H1 (cell line): ENCODE measurements at regions not wholly inside any gene's neighbourhood (a gene's known extent, or its start where the extent isn't known, plus 50 kb on each side); places are given as distances from the start of the nearest gene placed in this dataset.

Source experiments
- CTCF ChIA-PET: fragments of 300-600 bp; sonication (Branson Sonifier 250); formaldehyde crosslinking; loops from one replicate; lab custom pipeline; 2021; ENCODE audit not compliant: partially characterized antibody; lab: Charles Lee
- POLR2A ChIA-PET: fragments of 300-600 bp; sonication (Branson Sonifier 250); formaldehyde crosslinking; loops from one replicate; lab custom pipeline; 2021; ENCODE audit warnings: inconsistent platforms; ENCODE audit not compliant: partially characterized antibody; lab: Charles Lee
- DNase-seq, 2 experiments: peaks; one replicate each; pipeline versions ENCODE4 v3.0.0 to v3.0.0-alpha.2; 2010 to 2022; ENCODE audit warnings: low spot score in 2 of 2, low read depth in 1 of 2, mixed read lengths in 1 of 2
- FAIRE-seq: peaks from 2 replicates; lab custom pipeline; 2011; peaks lifted over from hg19 to GRCh38; lab: Jason Lieb, UNC
- H2AFZ ChIP-seq: 2 replicates; pipeline ENCODE4 v1.8.1; 2012; ENCODE audit warnings: low read length, inconsistent platforms
- H2AK5ac ChIP-seq: 2 replicates; pipeline ENCODE4 v1.6.1; 2013; ENCODE audit warnings: low read depth, low read length
- H2BK120ac ChIP-seq: replicated peaks from 2 replicates; pipeline ENCODE3; 2013; ENCODE audit warnings: low read depth, low read length, inconsistent platforms
- H2BK12ac ChIP-seq: 2 replicates; pipeline ENCODE4 v1.6.1; 2013; ENCODE audit warnings: low read depth, low read length
- H2BK15ac ChIP-seq: 2 replicates; pipeline ENCODE4 v1.6.1; 2013; ENCODE audit warnings: low read length
- H2BK20ac ChIP-seq: 2 replicates; pipeline ENCODE4 v1.6.1; 2013; ENCODE audit warnings: low read length
- H2BK5ac ChIP-seq: 2 replicates; pipeline ENCODE4 v1.6.1; 2013; ENCODE audit warnings: low read depth, low read length
- H3K14ac ChIP-seq: 2 replicates; pipeline ENCODE4 v1.6.1; 2013; ENCODE audit warnings: inconsistent platforms; ENCODE audit not compliant: insufficient read length
- H3K18ac ChIP-seq: 2 replicates; pipeline ENCODE4 v1.6.1; 2013; ENCODE audit warnings: low read length; ENCODE audit errors: extremely low read depth
- H3K23ac ChIP-seq: 2 replicates; pipeline ENCODE4 v1.6.1; 2013; ENCODE audit warnings: inconsistent platforms; ENCODE audit not compliant: insufficient read length
- H3K23me2 ChIP-seq: 2 replicates; pipeline ENCODE4 v1.6.1; 2013; ENCODE audit warnings: low read depth, low read length
- H3K27ac ChIP-seq: 2 replicates; pipeline ENCODE4 v1.6.1; 2011; ENCODE audit warnings: low read depth, low read length, inconsistent platforms
- H3K27me3 ChIP-seq, 4 experiments: replicated peaks in 1 of 4; 1 replicate in 1 of 4; 2 replicates in 3 of 4; pipeline versions ENCODE4 v1.6.1 to v1.8.1; 2011 to 2013; ENCODE audit warnings: low read length in 3 of 4, mild to moderate bottlenecking in 3 of 4, inconsistent platforms in 2 of 4, mixed read lengths in 2 of 4, moderate library complexity in 1 of 4; ENCODE audit not compliant: control insufficient read depth in 3 of 4, insufficient read depth in 3 of 4; ENCODE audit errors: extremely low read depth in 1 of 4
- H3K36me3 ChIP-seq, 4 experiments: 2 replicates each; pipeline versions ENCODE4 v1.6.1 to v1.8.1; 2011 to 2013; ENCODE audit warnings: mild to moderate bottlenecking in 4 of 4, low read length in 3 of 4, moderate library complexity in 2 of 4, control low read depth in 1 of 4, inconsistent platforms in 1 of 4; ENCODE audit not compliant: insufficient read depth in 4 of 4, control insufficient read depth in 2 of 4
- H3K4ac ChIP-seq: replicated peaks from 2 replicates; pipeline ENCODE3; 2013; ENCODE audit warnings: low read length, low read depth, mixed read lengths, inconsistent platforms; ENCODE audit not compliant: insufficient read length
- H3K4me1 ChIP-seq, 4 experiments: replicated peaks in 1 of 4; 1 replicate in 1 of 4; 2 replicates in 3 of 4; pipeline versions ENCODE4 v1.6.1 to v1.8.1; 2011 to 2013; ENCODE audit warnings: low read length in 3 of 4, inconsistent platforms in 2 of 4, mixed read lengths in 1 of 4; ENCODE audit not compliant: insufficient read depth in 4 of 4, control insufficient read depth in 3 of 4
- H3K4me2 ChIP-seq, 2 experiments: 2 replicates each; pipeline versions ENCODE4 v1.6.1 to v1.8.1; 2011 to 2013; ENCODE audit warnings: low read depth in 2 of 2, low read length in 2 of 2, control low read depth in 1 of 2, inconsistent platforms in 1 of 2, mild to moderate bottlenecking in 1 of 2; ENCODE audit not compliant: insufficient read depth in 1 of 2
- H3K4me3 ChIP-seq, 4 experiments: fragments of 200-600, 300-600 bp in 1 of 4; sonication (generic), shearing (Covaris generic), sonication (Bioruptor Twin) in 1 of 4; 2 replicates each; pipeline versions ENCODE4 v1.5.1 to v1.8.1; 2011 to 2016; ENCODE audit warnings: low read length in 4 of 4, low read depth in 3 of 4, control low read depth in 2 of 4, inconsistent platforms in 2 of 4, mild to moderate bottlenecking in 2 of 4, mixed read lengths in 1 of 4, moderate library complexity in 1 of 4; ENCODE audit not compliant: insufficient read depth in 2 of 4; ENCODE audit errors: extremely low read depth in 1 of 4
- H3K56ac ChIP-seq: replicated peaks from 2 replicates; pipeline ENCODE3; 2013; ENCODE audit warnings: low read depth, mild to moderate bottlenecking, mixed read lengths, low read length, inconsistent platforms; ENCODE audit not compliant: insufficient read length
- H3K79me1 ChIP-seq: 2 replicates; pipeline ENCODE4 v1.6.1; 2013; ENCODE audit warnings: low read depth, low read length, control low read depth
- H3K79me2 ChIP-seq, 2 experiments: 2 replicates each; pipeline versions ENCODE4 v1.6.1 to v1.8.1; 2012 to 2013; ENCODE audit warnings: low read length in 2 of 2, mild to moderate bottlenecking in 2 of 2, inconsistent platforms in 1 of 2; ENCODE audit not compliant: insufficient read depth in 2 of 2, control insufficient read depth in 1 of 2
- H3K9ac ChIP-seq, 4 experiments: replicated peaks in 1 of 4; 1 replicate in 1 of 4; 2 replicates in 3 of 4; pipeline versions ENCODE4 v1.6.1 to v1.8.1; 2011 to 2013; ENCODE audit warnings: low read depth in 3 of 4, low read length in 3 of 4, control low read depth in 2 of 4, mild to moderate bottlenecking in 2 of 4, moderate library complexity in 2 of 4, inconsistent platforms in 1 of 4; ENCODE audit errors: extremely low read depth in 1 of 4
- H3K9me3 ChIP-seq, 2 experiments: 2 replicates each; pipeline versions ENCODE4 v1.6.1 to v1.8.1; 2012 to 2013; ENCODE audit warnings: mild to moderate bottlenecking in 2 of 2, moderate library complexity in 2 of 2, control low read depth in 1 of 2, inconsistent platforms in 1 of 2, low read depth in 1 of 2, low read length in 1 of 2, mixed read lengths in 1 of 2; ENCODE audit not compliant: insufficient read depth in 2 of 2
- H4K20me1 ChIP-seq, 2 experiments: replicated peaks in 1 of 2; 2 replicates each; pipeline versions ENCODE3 to v1.8.1; 2011 to 2013; ENCODE audit warnings: inconsistent platforms in 2 of 2, low read length in 2 of 2, mild to moderate bottlenecking in 1 of 2; ENCODE audit not compliant: insufficient read depth in 2 of 2, control insufficient read depth in 1 of 2
- H4K5ac ChIP-seq: 2 replicates; pipeline ENCODE4 v1.6.1; 2013; ENCODE audit warnings: low read length, low read depth, mixed read lengths, inconsistent platforms; ENCODE audit not compliant: insufficient read length
- H4K8ac ChIP-seq: 2 replicates; pipeline ENCODE4 v1.8.0; 2013; ENCODE audit warnings: mild to moderate bottlenecking, moderate library complexity, low read length, inconsistent platforms; ENCODE audit not compliant: insufficient read depth; ENCODE audit errors: extremely low read depth
- H4K91ac ChIP-seq: replicated peaks from 2 replicates; pipeline ENCODE3; 2013; ENCODE audit warnings: low read length, mixed read lengths, inconsistent platforms; ENCODE audit not compliant: insufficient read length
- CBX8 ChIP-seq: fragments of 300-800, 300-1000 bp; sonication (generic); IDR thresholded peaks from 2 replicates; pipeline ENCODE4 v1.7.1; 2016; ENCODE audit warnings: low read depth, low read length, borderline replicate concordance
- EGR1 ChIP-seq: IDR thresholded peaks from 2 replicates; pipeline ENCODE4 v1.6.1; 2011; ENCODE audit warnings: low read depth, low read length, borderline replicate concordance
- FOSL1 ChIP-seq: IDR thresholded peaks from 2 replicates; pipeline ENCODE4 v1.6.1; 2011; ENCODE audit warnings: mild to moderate bottlenecking, low read depth, low read length, moderate library complexity; ENCODE audit not compliant: insufficient read depth
- GTF2F1 ChIP-seq: IDR thresholded peaks from 2 replicates; pipeline ENCODE4 v1.6.1; 2012; ENCODE audit warnings: low read depth, low read length, improper control_type of control experiment, borderline replicate concordance
- HDAC2 ChIP-seq, 2 experiments: fragments of 300-600 bp in 1 of 2; sonication (generic) in 1 of 2; IDR thresholded peaks; 2 replicates each; pipeline ENCODE4 v1.6.1; 2011 to 2012; ENCODE audit warnings: low read depth in 2 of 2, low read length in 2 of 2, mild to moderate bottlenecking in 2 of 2, moderate library complexity in 2 of 2, borderline replicate concordance in 1 of 2, inconsistent platforms in 1 of 2
- HDAC6 ChIP-seq: IDR thresholded peaks from one replicate; pipeline ENCODE4 v1.7.1; 2012; ENCODE audit warnings: low read depth, mild to moderate bottlenecking, inconsistent platforms, low read length, moderate library complexity
- KDM4A ChIP-seq: IDR thresholded peaks from one replicate; pipeline ENCODE4 v1.7.1; 2012; ENCODE audit warnings: low read depth, mild to moderate bottlenecking, moderate library complexity, low read length, inconsistent platforms; ENCODE audit not compliant: severe bottlenecking
- KDM5A ChIP-seq: fragments of 200-600 bp; IDR thresholded peaks from 2 replicates; pipeline ENCODE4 v1.7.1; 2012; ENCODE audit warnings: mild to moderate bottlenecking, low read length, inconsistent platforms, mixed read lengths
- NRF1 ChIP-seq: IDR thresholded peaks from 2 replicates; pipeline ENCODE4 v1.6.1; 2011; ENCODE audit warnings: mild to moderate bottlenecking, low read depth, low read length, improper control_type of control experiment
- RXRA ChIP-seq: IDR thresholded peaks from 2 replicates; pipeline ENCODE4 v1.6.1; 2011; ENCODE audit warnings: low read depth, mild to moderate bottlenecking, low read length, moderate library complexity; ENCODE audit not compliant: insufficient read depth
- TAF7 ChIP-seq: optimal IDR thresholded peaks from 2 replicates; pipeline ENCODE3; 2011; ENCODE audit warnings: low read depth, mild to moderate bottlenecking, inconsistent platforms, low read length, moderate library complexity, borderline replicate concordance
- WGBS, 2 experiments: shearing (Covaris generic) in 1 of 2; methylation state at CpG; one replicate each; pipeline versions ENCODE4 v1.1.6 to v1.1.7; 2013 to 2015; ENCODE audit warnings: low lambda C conversion rate in 2 of 2, mixed read lengths in 2 of 2, inconsistent platforms in 1 of 2, low coverage in 1 of 2, missing lambda C conversion rate in 1 of 2; ENCODE audit not compliant: insufficient replicate concordance in 2 of 2, insufficient coverage in 1 of 2, insufficient read length in 1 of 2; ENCODE audit errors: extremely low coverage in 1 of 2, missing lambda C conversion rate in 1 of 2; 5-methylcytosine and 5-hydroxymethylcytosine counted together

GRCh38 chrX:39772057-39772832 lies 325.5 kb downstream of the BCOR start:
- CTCF ChIA-PET: interaction anchor here (0.7 to 1.2 kb wide), 2 partner anchors 86 to 241 kb away, joined by 3 read pairs; no protein-coding TSS in a partner anchor
- Histone ChIP-seq H3K14ac (no peak overlapping the region), H4K5ac (peak overlapping the region; percentile 75), H3K79me1 (no peaks in the 10 kb centered on the region), H3K9me3 (no peaks in the 10 kb centered on the region), H3K27me3 (no peaks in the 10 kb centered on the region), H2BK20ac (peak overlapping the region; percentile 80; the same call in 1 of the 2 replicates), H4K20me1 (no peaks in the 10 kb centered on the region), H3K79me2 (no peaks in the 10 kb centered on the region), H3K4ac (no peak overlapping the region), H3K18ac (peak overlapping the region; percentile 71), H3K56ac (no peak overlapping the region), H3K4me2 (peak overlapping the region; percentile 17 to 57), H3K36me3 (no peaks in the 10 kb centered on the region), H3K9ac (no peak overlapping the region; a peak in 1 of 7 replicates), H2BK120ac (peak overlapping the region; percentile 90), H2AFZ (no peak overlapping the region), H2BK12ac (no peak overlapping the region), H4K91ac (peak overlapping the region; percentile 68), H4K8ac (no peak overlapping the region), H2AK5ac (no peak overlapping the region), H3K23me2 (no peaks in the 10 kb centered on the region), H2BK15ac (no peak overlapping the region), H3K4me1 (peaks cover 2 to 22% (median 12%) of the 10 kb centered on the region in 4 experiments; a peak in 5 of 7 replicates), H3K27ac (0 out of 2 replicates have a peak overlapping the region, but pooled peaks have one; percentile 45), H3K4me3 (peak overlapping the region in 2 of 4 experiments; percentile 1 to 37; a peak in 3 of 8 replicates), H3K23ac (no peak overlapping the region), H2BK5ac (peak overlapping the region; percentile 81; the same call in 1 of the 2 replicates)
- FAIRE-seq: peak; percentile 99
- POLR2A ChIA-PET: interaction anchor here (0.9 to 1.5 kb wide), 3 partner anchors 22 to 118 kb away, joined by 3 to 4 read pairs (median 4); no protein-coding TSS in a partner anchor
- 1% methylated on average over 11 of the region's 21 CpGs; no CpG with 5 or more reads in 1 of the 2 experiments for WGBS, 2 experiments
- peak in 1 of 2 experiments; percentile 78 for DNase-seq
- TF ChIP-seq HDAC2 (IDR thresholded peaks at IDR 0.05; ENCODE audit: borderline replicate concordance in 1 of 2, low read depth in 2 of 2, low read length in 2 of 2): 0 out of 4 replicates have a peak, but pooled peaks of 1 of the 2 experiments have one; percentile 59
- TF ChIP-seq CBX8: no peak
- no peak for TF ChIP-seq GTF2F1
- no peak for TF ChIP-seq TAF7
- no peak for TF ChIP-seq KDM4A
- no peak for TF ChIP-seq NRF1
- TF ChIP-seq KDM5A: no peak
- no peak for TF ChIP-seq RXRA
- TF ChIP-seq HDAC6: no peak
- TF ChIP-seq EGR1: 0 out of 2 replicates have a peak, but pooled peaks have one; percentile 24
- no peak for TF ChIP-seq FOSL1
